ENCODE measurements at regions not wholly inside any gene's neighbourhood (a gene's known extent, or its start where the extent isn't known, plus 50 kb on each side); places are given as distances from the start of the nearest gene placed in this dataset.
A peak's percentile ranks its signal among the peaks of the same experiment; 100 is the strongest.

DNA sequence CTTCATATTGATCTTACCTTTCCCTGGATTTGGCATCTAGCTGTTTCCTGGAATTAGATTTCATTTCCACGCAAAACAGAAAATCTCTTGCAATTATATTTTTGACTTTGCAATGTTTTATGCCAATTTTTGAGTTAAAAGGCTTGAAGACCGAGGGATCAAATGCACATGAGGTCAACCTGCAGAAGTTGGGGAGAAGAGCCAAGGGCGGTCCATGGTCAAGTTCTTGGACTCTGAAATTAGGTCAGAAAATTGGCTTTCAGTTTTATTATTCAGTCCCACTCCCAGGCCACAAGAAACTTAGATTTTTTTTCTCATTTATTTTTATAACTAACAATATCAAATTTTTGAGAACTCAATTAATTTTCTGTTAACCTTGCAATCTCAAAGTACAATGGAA lies 499.1 kb upstream of the USP24 start:
- no peak for DNase-seq (ENCODE audit: low read depth)

DNA sequence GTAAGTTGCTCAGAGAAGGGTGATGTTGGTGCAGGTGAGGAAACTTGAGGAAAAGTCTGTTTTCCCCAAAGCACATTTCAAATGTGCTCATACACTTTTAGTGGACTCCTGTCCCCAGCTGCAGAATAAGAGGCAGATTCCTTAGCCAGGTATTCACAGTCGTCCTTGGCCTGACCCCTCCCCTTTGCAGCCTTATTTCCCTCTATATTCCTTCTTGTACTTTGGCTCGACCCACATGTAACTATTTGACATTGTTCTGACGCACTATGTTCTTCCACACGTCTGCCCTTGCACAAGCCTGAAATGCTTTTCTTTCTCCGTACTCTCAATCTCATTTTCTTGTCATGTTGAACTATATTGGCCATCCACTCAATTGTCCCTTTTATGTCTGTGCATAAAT lies 498.4 kb upstream of the USP24 start:
- DNase-seq (ENCODE audit: low read depth) = no peak

DNA sequence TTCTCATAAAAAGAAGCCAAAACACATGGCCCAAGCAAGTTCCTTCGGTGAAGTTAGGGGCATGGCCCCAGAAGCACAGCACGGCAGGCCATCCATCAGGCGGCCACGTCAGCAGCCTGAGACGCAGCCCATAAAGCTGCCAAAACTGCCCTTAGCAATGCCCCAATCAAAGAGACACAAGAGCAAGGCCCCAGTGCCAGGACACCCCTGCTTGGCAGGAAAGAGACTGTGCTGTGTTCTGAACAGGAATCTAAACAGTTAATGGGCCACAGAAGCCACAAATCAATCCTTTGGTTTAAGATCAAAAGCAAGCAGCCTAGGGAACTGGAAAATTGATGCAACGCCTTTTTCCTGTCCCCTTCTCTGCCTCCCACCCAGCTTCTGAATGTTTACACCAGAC lies 497.0 kb upstream of the USP24 start:
- DNase-seq (ENCODE audit: low read depth) = no peak

GRCh38 chr1:55708781-55709180 lies 493.6 kb upstream of the USP24 start:
- DNase-seq (ENCODE audit: low read depth) = no peak

DNA sequence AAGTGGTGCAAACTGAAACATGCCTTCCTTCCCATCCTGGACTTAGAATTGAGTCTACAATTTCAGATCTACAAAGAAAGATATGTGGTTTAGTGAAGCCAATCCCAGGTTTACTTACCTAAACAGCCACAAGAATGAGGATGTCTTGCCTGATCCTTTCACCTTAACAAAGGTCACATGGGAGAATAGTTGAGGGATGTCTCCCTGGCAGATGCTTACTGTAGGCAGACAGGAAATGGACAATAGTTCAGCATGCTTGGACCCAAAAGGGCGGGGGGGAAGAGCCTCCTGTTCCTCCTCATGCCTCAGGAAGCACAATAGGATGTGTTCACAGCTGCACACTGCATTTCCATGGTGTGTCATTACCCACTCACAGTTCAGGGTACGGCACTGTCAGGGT lies 492.7 kb upstream of the USP24 start:
- DNase-seq (ENCODE audit: low read depth) = no peak

DNA sequence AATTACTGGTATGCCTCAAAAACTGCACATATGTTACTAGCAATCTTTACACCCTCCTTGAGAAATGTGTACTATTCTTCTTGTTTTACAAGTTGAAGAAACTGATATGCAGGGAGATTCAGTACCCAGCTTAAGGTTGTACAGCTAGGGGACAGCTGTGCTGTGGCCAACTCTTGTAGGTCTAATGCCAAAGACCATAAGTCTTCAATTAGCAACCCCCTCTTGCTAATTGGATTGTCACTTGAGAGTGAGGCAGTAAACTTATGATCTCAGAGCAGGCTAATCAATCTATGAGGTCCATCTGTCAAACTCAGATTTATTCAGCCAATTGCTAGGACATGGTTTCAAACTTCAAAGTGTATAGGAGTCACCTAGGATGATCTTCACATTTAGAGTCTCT lies 492.0 kb upstream of the USP24 start:
- DNase-seq (ENCODE audit: low read depth) = no peak

DNA sequence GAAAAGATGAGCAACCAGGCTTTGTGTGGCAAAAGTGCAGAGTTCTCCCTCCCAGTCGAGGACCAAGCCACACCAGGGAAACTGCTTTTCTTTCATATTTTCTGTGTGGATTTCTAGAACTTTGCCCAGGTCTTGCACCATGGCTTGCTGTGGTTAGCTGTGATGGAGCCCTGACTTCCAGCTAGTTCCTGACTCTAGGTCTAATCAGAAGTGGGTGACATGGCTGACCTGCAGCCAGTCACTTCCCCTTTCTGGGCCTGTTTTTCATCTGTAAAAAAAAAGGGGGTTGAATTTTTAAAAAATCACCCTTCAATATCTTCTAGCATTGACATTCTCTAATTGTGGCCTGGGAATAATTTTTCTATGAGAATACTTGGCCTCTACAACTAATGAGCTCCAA lies 491.2 kb upstream of the USP24 start:
- DNase-seq (ENCODE audit: low read depth) = no peak

GRCh38 chr1:55703726-55704363 lies 488.7 kb upstream of the USP24 start:
- no peak for DNase-seq (ENCODE audit: low read depth)

GRCh38 chr1:55702064-55702463 lies 486.9 kb upstream of the USP24 start:
- no peak for DNase-seq (ENCODE audit: low read depth)

GRCh38 chr1:55700359-55701130 lies 485.4 kb upstream of the USP24 start:
- DNase-seq (ENCODE audit: low read depth) = no peak

- no peak for DNase-seq (ENCODE audit: low read depth)
These were observed 484.1 kb upstream of the USP24 start for GRCh38 chr1:55699228-55699627.

- no peak for DNase-seq (ENCODE audit: low read depth)
These were observed 482.9 kb upstream of the USP24 start for GRCh38 chr1:55697997-55698535.

DNA sequence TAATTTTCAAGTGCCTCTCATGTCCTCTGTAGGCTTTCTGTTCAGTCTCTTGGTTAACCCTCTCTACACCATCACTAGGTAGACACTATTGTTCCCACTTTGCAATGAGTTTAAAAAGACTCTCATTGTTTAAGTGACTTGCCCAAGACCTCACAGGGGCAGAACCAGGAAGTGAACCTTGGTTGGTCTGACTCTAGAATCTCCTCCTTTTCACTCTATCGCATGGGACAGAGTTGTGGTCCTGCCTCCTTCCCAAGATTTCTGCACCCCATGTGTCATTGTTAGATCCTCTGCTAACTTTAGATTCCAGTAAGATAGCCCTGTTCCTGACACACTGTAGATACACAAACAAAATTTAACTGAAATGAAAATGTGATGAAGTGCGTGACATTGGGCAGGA lies 481.7 kb upstream of the USP24 start:
- no peak for DNase-seq (ENCODE audit: low read depth)

DNA sequence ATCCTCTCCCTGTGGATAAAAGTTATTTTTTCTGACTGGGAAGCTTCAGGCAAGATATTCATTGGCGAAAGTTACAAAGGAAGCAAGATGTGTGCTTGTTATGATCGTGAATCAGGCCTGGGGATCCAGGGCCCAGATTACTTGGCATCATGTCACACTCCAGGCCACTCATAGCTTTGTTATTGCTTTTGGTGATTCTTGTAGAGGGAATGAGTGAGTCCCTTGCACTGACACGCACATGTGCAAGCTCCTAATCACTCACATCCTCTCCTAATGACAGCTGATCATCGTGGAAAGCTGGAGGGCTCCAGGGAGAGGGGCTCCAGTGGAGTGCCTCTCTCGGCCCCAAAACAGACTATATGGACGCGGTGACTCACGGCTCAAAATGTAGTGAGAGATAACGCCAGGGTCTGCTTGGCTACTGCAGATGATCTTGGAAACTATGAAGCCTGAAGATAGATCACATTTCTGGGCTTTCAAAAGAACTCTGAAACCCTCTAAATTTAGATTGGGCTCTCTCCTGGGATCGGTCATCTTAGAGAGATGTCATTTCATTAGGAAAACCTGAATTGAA lies 481.1 kb upstream of the USP24 start:
- DNase-seq (ENCODE audit: low read depth) = peak; percentile 82

DNA sequence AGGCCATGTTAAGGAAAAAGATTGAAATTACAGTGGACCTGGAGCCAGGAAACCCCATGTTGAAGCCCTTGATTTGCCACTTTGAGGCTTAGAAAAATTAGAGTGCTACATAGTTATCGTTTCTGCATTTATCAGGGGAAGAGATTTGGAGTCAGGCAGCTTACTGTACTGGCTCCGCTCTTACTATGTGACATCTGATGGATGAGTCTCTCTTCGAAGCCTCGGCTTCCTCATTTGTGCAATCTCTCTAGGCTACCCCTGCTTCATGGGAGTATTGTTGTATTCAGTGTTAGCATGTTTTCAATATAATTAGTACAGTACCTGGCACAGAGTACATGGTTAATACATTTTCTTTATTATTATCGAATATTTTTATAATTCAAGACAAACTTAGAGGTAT lies 480.4 kb upstream of the USP24 start:
- no peak for DNase-seq (ENCODE audit: low read depth)

- DNase-seq (ENCODE audit: low read depth) = no peak
These were observed 480.0 kb upstream of the USP24 start for GRCh38 chr1:55695151-55695550.

- no peak for DNase-seq (ENCODE audit: low read depth)
These were observed 479.2 kb upstream of the USP24 start for GRCh38 chr1:55694310-55694801.

DNA sequence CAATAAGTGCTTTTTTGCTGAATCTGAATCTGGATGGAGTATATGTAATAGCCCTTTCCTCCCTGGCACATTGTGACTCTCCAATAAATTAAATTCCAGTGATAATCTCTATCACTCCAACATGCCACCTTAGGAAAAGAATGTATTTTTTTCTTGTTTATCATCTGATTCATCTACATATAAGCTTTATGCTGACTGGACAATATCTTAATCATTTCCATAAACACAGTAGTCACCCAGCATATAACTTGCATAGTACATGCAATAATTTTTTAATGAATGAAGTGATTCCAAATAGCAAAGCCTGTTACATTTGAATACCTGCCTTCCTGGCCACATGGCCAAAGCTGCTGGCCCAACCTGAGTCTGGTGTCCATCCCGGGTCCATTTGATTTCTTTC lies 477.6 kb upstream of the USP24 start:
- no peak for DNase-seq (ENCODE audit: low read depth)

DNA sequence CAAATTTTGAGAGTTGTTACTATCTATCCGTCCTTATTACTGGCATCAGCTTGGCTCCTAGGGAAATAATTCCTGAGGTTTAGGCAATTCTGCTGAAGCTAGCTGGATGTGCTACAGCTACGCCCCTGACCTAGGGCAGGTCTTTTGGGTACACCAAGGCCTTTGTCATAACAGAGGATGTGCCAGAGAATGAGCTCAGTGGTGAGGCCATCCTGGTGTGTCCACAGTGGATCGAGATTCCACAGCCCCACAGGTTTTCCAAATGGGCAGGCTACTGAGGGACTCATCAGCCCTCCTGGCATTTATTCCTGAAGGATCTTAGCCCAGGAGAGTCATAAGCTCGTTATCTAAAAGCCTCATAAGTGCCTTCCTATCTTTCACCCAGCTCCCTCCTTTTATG lies 475.2 kb upstream of the USP24 start:
- no peak for DNase-seq (ENCODE audit: low read depth)

DNA sequence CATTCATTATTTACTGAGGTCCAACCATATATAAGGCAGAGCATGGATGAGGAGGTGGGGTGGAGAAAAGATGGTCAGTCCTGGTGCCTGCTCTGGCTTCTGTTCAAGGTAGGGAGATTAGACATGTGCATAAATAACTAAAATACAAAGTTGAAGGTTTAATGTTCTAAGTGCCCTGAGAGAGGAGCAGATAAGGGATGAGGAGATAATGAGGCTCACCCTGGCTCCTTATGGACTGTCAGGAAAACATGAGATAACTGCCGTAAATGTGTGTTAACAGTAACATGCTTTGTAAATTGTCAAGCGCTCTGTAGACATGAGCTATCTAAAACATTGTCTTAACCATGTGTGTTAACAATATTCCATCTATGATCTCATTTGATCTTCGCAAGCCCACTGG lies 474.6 kb upstream of the USP24 start:
- no peak for DNase-seq (ENCODE audit: low read depth)

GRCh38 chr1:55685560-55685959 lies 470.4 kb upstream of the USP24 start:
- DNase-seq (ENCODE audit: low read depth) = no peak

GRCh38 chr1:55684131-55684650 lies 469.0 kb upstream of the USP24 start:
- DNase-seq (ENCODE audit: low read depth) = no peak

DNA sequence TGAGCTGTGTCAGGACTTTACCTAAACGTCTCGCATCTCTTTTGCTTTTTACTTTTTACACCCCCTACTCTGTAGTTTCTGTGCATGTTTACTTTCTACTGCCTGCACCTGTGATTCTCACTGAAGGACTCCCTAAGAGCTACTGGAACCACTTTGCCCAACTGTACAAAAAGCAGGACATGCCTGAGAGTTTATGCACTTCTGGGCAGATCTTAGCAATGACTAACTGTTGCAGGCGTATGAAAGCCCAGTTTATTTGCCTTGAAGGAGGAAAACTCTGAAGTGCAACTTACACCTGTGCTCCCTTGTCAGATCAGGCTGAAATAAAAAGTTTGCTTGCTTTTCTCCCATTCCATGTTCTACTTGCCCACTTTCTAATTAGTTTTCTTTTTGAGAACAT lies 467.0 kb upstream of the USP24 start:
- DNase-seq (ENCODE audit: low read depth) = no peak
